ENCODE measurements at regions not wholly inside any gene's neighbourhood (a gene's known extent, or its start where the extent isn't known, plus 50 kb on each side); places are given as distances from the start of the nearest gene placed in this dataset.
"Not testable (repeated sequence)": the region's sequence is repeated elsewhere in the genome, so short reads cannot be mapped to it uniquely, and the experiment has no call there.

DNA sequence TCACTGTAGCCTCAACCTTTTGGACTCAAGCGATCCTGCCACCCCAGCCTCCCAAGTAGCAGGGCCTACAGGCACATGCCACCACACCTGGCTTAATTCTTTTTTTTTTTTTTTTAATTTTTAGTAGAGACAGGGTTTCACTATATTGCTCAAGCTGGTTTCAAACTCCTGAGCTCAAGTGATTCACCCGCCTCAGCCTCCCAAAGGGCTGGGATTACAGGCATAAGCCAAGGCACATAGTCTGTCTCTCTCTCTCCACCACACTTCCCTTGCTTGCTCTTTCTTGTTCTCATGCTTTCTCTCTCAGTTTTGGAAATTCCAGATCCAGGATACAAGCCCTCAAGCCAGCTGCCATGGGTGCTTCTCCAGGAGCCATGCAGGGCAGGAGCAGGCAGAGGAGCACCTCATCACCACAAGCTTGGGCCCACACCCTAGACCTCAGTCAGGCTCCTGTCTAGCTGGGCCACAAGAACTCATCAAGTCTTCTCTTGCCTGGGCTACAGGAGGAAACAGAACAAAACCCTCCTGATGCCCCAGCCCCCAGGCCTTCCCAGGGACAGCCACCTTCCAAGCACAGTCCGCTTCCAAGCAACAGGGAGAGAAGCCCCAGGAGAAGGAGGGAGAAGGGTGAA, 145.3 kb upstream of the LPP start:
- Histone ChIP-seq H3K4me3 (ENCODE audit: extremely low read depth, insufficient read depth, low read length, poor library complexity, severe bottlenecking) (no peak overlapping the region), H3K4me1 (ENCODE audit: control insufficient read depth, insufficient read depth, low read length, poor library complexity, severe bottlenecking) (no peaks in the 10 kb centered on the region), H3K9me3 (ENCODE audit: control insufficient read depth, low read length) (no peaks in the 10 kb centered on the region), H3K27ac (ENCODE audit: low read depth, low read length, severe bottlenecking) (no peak overlapping the region), H3K36me3 (ENCODE audit: control insufficient read depth, insufficient read depth, low read length) (no peaks in the 10 kb centered on the region)
- WGBS, 2 experiments (ENCODE audit: insufficient coverage in 2 of 2): 83 to 93% methylated on average over 2 to 3 of the region's 3 CpGs

DNA sequence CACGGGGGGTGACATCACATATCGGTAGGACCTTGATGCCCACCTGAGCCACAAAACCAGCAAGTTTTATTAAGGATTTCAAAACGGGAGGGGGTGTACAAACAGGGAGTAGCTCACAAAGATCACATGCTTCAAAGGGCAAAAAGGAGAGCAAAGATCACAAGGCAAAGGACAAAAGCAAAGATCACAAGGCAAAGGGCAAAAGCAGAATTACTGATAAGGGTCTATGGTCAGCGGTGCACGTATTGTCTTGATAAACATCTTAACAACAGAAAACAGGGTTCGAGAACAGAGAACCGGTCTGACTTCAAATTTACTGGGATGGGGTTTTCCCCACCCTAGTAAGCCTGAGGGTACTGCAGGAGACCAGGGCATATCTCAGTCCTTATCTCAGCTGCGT, 143.5 kb upstream of the LPP start:
- no peaks in the 10 kb centered on the region for H3K36me3 ChIP-seq (ENCODE audit: control insufficient read depth, insufficient read depth, low read length)
- no peaks in the 10 kb centered on the region for H3K9me3 ChIP-seq (ENCODE audit: control insufficient read depth, low read length)
- WGBS, 2 experiments (ENCODE audit: insufficient coverage in 2 of 2): 75 to 79% methylated on average over 6 to 7 of the region's 8 CpGs
- no peak overlapping the region for H3K4me3 ChIP-seq (ENCODE audit: extremely low read depth, insufficient read depth, low read length, poor library complexity, severe bottlenecking)
- no peaks in the 10 kb centered on the region for H3K4me1 ChIP-seq (ENCODE audit: control insufficient read depth, insufficient read depth, low read length, poor library complexity, severe bottlenecking)
- no peak overlapping the region for H3K27ac ChIP-seq (ENCODE audit: low read depth, low read length, severe bottlenecking)

DNA sequence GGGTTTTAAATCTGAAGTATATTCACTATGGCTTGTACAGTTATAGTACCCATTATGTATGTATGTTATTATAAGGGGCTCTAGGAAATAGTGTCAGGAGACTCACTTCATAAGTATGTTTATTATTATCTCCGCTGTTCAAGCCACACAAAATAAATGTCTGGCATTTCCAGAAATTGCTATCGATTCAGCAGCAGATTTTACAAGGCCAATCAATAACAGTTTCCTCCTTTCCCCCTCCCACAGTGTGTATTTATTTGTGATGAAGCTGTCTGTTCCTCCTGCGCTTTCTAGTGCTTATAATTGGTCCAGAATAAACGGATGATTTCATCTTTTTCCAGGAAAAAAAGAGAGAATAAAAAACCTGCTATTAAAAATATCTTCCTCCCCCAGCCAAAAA, 134.2 kb upstream of the LPP start:
- WGBS, 2 experiments (ENCODE audit: insufficient coverage in 2 of 2): no CpG with 5 or more reads among the region's 4 CpGs
- H3K4me3 ChIP-seq (ENCODE audit: extremely low read depth, insufficient read depth, low read length, poor library complexity, severe bottlenecking): no peak overlapping the region
- peaks cover 5% of the 10 kb centered on the region for H3K4me1 ChIP-seq (ENCODE audit: control insufficient read depth, insufficient read depth, low read length, poor library complexity, severe bottlenecking)
- H3K27ac ChIP-seq (ENCODE audit: low read depth, low read length, severe bottlenecking): no peak overlapping the region
- no peaks in the 10 kb centered on the region for H3K9me3 ChIP-seq (ENCODE audit: control insufficient read depth, low read length)
- H3K36me3 ChIP-seq (ENCODE audit: control insufficient read depth, insufficient read depth, low read length): no peaks in the 10 kb centered on the region

DNA sequence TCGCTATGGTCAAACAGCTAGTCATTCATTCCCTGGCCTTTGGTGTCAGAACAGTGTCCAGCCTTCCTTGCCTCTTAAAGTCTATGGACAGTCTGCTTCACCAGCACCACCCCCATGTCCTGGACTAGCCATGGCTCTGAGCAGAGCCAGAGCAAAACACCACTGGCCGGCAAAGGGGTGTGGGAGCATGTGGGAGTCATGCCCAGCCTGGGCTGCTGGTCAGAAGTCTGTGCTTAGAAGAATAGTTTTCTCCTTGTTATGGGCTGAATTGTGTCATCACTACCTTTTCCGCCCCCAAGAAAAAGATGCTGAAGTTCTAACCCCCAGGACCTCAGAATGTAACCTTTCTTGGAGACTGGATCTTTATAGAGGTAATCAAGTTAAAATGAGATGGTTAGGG, 132.9 kb upstream of the LPP start:
- Histone ChIP-seq H3K36me3 (ENCODE audit: control insufficient read depth, insufficient read depth, low read length) (no peaks in the 10 kb centered on the region), H3K4me1 (ENCODE audit: control insufficient read depth, insufficient read depth, low read length, poor library complexity, severe bottlenecking) (peaks cover 5% of the 10 kb centered on the region), H3K4me3 (ENCODE audit: extremely low read depth, insufficient read depth, low read length, poor library complexity, severe bottlenecking) (no peak overlapping the region), H3K9me3 (ENCODE audit: control insufficient read depth, low read length) (no peaks in the 10 kb centered on the region), H3K27ac (ENCODE audit: low read depth, low read length, severe bottlenecking) (no peak overlapping the region)
- WGBS, 2 experiments (ENCODE audit: insufficient coverage in 2 of 2): 100% methylated on average over 1 of the region's 3 CpGs; no CpG with 5 or more reads in 1 of the 2 experiments

DNA sequence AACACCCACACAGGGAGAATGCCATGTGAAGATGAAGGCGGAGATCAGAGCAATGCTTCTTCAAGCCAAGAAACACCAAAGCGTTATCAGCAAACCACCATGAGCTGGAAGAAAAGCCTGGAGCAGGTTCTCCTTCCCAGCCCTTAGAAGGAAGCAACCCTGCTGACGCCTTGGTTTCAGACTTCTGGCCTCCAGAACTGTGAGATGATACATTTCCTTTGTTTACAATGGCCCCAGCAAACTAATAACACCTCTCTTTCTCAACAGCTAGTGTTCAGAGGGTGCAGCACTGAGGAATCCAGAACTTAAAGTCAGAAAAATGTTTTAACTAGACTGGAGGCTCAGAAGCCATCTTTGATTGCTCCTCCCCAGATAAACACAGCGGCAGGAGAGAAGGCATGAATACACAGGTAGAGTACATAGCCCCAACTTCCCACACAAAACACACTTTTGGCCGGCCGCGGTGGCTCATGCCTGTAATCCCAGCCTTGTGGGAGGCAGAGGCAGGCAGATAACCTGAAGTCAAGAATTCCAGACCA, 132.4 kb upstream of the LPP start:
- Histone ChIP-seq H3K9me3 (ENCODE audit: control insufficient read depth, low read length) (no peaks in the 10 kb centered on the region), H3K4me1 (ENCODE audit: control insufficient read depth, insufficient read depth, low read length, poor library complexity, severe bottlenecking) (peaks cover 5% of the 10 kb centered on the region), H3K36me3 (ENCODE audit: control insufficient read depth, insufficient read depth, low read length) (no peaks in the 10 kb centered on the region), H3K4me3 (ENCODE audit: extremely low read depth, insufficient read depth, low read length, poor library complexity, severe bottlenecking) (no peak overlapping the region), H3K27ac (ENCODE audit: low read depth, low read length, severe bottlenecking) (peak overlapping the region; percentile 47)
- WGBS, 2 experiments (ENCODE audit: insufficient coverage in 2 of 2): 95 to 96% methylated on average over 5 to 7 of the region's 7 CpGs

DNA sequence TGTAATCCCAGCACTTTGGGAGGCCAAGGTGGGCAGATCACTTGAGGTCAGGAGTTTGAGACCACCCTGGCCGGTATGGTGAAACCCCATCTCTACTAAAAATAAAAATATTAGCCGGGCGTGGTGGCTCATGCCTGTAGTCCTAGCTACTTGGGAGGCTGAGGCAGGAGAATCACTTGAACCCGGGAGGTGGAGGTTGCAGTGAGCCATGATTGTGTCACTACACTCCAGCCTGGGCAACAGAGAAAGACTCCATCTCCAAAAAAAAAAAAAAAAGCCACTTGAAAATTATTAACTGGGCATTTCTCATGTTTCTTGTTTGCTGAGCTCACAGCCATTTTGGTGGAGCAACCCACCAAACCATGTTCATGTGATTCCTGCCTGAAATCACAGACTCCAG, 131.1 kb upstream of the LPP start:
- H3K4me1 ChIP-seq (ENCODE audit: control insufficient read depth, insufficient read depth, low read length, poor library complexity, severe bottlenecking); H3K27ac ChIP-seq (ENCODE audit: low read depth, low read length, severe bottlenecking); H3K36me3 ChIP-seq (ENCODE audit: control insufficient read depth, insufficient read depth, low read length); H3K9me3 ChIP-seq (ENCODE audit: control insufficient read depth, low read length); H3K4me3 ChIP-seq (ENCODE audit: extremely low read depth, insufficient read depth, low read length, poor library complexity, severe bottlenecking): not testable (repeated sequence)
- 75 to 100% methylated on average over 1 to 2 of the region's 4 CpGs for WGBS, 2 experiments (ENCODE audit: insufficient coverage in 2 of 2)

DNA sequence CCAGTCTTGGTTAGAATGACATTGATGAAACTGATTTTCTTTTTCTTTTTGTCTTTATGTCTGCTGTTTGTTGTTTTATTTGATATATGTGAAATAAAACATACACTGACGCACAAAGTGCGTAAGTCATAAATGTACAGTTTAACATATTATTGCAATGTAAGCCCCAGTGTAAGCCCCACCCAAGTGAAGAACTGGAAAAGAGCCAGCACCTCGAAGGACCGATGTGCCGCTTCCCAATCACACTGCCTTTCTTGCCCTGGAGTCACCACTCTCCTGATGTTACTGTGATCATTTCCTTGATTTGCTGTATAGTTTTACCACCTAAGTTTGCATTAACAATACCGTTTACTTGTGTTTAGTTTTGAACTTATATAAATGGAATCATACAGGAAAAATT, 128.4 kb upstream of the LPP start:
- 94% methylated on average over 3 of the region's 6 CpGs; no CpG with 5 or more reads in 1 of the 2 experiments for whole genome bisulfite sequencing, 2 experiments (ENCODE audit: insufficient coverage in 2 of 2)
- H3K36me3 ChIP-seq (ENCODE audit: control insufficient read depth, insufficient read depth, low read length): no peaks in the 10 kb centered on the region
- H3K27ac ChIP-seq (ENCODE audit: low read depth, low read length, severe bottlenecking): no peak overlapping the region
- no peaks in the 10 kb centered on the region for H3K9me3 ChIP-seq (ENCODE audit: control insufficient read depth, low read length)
- peaks cover 5% of the 10 kb centered on the region for H3K4me1 ChIP-seq (ENCODE audit: control insufficient read depth, insufficient read depth, low read length, poor library complexity, severe bottlenecking)
- no peak overlapping the region for H3K4me3 ChIP-seq (ENCODE audit: extremely low read depth, insufficient read depth, low read length, poor library complexity, severe bottlenecking)

DNA sequence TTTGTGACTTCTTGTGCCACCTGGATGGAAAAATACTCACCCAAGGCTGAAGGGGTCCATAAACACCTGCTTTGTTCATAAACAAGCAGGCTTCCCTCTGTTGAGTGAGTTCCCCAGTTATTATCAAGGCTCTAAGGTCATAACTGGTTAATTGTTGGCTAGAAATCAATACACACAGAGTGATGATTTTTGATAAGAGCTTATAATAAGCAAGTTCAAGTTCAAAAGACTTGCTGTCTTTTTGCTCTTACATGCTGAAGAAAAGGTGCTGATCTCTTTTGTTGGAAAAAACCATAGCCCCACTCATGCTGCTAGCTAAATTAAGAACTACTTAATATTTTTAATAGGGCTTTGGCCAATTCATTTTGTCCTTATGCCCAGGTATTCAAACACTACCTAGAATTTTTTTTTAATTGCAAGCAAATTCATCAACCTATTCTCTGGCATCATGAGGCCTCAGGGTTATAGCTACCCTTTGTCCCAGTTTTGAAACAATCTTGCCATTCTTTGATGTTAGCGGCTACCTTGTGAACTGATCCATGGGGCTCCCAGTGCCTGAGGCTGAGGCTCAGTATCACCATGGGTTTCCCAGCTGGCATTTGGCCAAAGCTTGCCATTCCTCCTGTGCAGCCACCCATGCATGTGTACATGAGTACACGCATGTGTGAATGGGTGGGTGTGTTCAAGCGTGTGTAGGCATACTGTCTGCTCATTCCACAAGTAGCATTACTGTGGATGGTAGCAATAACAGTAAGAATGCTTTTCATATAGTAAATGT, 127.6 kb upstream of the LPP start:
- Histone ChIP-seq H3K4me3 (ENCODE audit: extremely low read depth, insufficient read depth, low read length, poor library complexity, severe bottlenecking) (no peak overlapping the region), H3K36me3 (ENCODE audit: control insufficient read depth, insufficient read depth, low read length) (no peaks in the 10 kb centered on the region), H3K4me1 (ENCODE audit: control insufficient read depth, insufficient read depth, low read length, poor library complexity, severe bottlenecking) (no peaks in the 10 kb centered on the region), H3K27ac (ENCODE audit: low read depth, low read length, severe bottlenecking) (no peak overlapping the region), H3K9me3 (ENCODE audit: control insufficient read depth, low read length) (no peaks in the 10 kb centered on the region)
- 93 to 96% methylated on average over 3 of the region's 3 CpGs for WGBS, 2 experiments (ENCODE audit: insufficient coverage in 2 of 2)

DNA sequence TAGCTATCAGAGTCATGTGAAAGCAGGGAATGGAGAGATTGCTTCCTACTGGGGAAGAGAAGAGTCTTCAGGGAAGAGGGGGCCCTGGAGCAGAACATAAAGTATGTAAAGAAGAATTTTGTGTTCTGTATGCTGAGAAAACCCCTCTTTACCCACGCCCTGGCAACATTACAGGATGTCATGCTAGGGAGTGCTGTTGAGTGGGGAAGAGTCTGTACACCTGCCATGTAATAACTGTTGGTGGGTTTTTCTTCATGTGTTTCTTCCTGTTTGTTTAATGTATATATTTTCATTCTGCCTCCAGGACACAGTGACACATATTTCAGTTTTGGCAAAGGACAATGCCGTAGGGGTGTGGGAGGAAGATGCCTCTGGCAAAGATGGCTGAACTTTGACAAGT, 122.8 kb upstream of the LPP start:
- Histone ChIP-seq H3K36me3 (ENCODE audit: control insufficient read depth, insufficient read depth, low read length) (no peaks in the 10 kb centered on the region), H3K9me3 (ENCODE audit: control insufficient read depth, low read length) (no peaks in the 10 kb centered on the region), H3K4me1 (ENCODE audit: control insufficient read depth, insufficient read depth, low read length, poor library complexity, severe bottlenecking) (no peaks in the 10 kb centered on the region), H3K27ac (ENCODE audit: low read depth, low read length, severe bottlenecking) (no peak overlapping the region), H3K4me3 (ENCODE audit: extremely low read depth, insufficient read depth, low read length, poor library complexity, severe bottlenecking) (no peak overlapping the region)
- no CpG with 5 or more reads among the region's 2 CpGs for WGBS, 2 experiments (ENCODE audit: insufficient coverage in 2 of 2)

DNA sequence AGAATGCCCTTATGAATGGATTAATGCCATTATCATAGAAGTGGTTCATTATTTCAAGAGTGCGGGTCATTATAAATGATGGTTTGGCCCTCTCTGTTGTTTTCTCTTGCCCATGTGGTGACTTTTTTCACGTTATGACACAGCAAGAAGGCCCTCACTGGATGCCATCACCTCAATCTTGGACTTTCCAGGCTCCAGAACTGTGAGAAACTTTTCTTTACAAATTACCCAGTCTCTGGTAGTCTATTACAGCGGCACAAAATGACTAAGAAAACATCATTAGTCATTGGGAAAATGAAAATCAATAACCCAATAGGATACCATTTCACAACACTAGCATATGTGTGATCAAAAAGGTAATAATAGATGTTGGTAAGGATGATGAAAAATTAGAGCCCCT, 119.0 kb upstream of the LPP start:
- 86 to 100% methylated on average over 1 to 2 of the region's 3 CpGs for WGBS, 2 experiments (ENCODE audit: insufficient coverage in 2 of 2)

More for the DNA sequence above, 119.0 kb upstream of the LPP start:
- Histone ChIP-seq H3K4me1 (ENCODE audit: control insufficient read depth, insufficient read depth, low read length, poor library complexity, severe bottlenecking) (peaks cover 10% of the 10 kb centered on the region), H3K9me3 (ENCODE audit: control insufficient read depth, low read length) (no peaks in the 10 kb centered on the region), H3K4me3 (ENCODE audit: extremely low read depth, insufficient read depth, low read length, poor library complexity, severe bottlenecking) (no peak overlapping the region), H3K27ac (ENCODE audit: low read depth, low read length, severe bottlenecking) (no peak overlapping the region), H3K36me3 (ENCODE audit: control insufficient read depth, insufficient read depth, low read length) (no peaks in the 10 kb centered on the region)
